NCI-H2227 (cell line): ENCODE measurements at regions not wholly inside any gene's neighbourhood (a gene's known extent, or its start where the extent isn't known, plus 50 kb on each side); places are given as distances from the start of the nearest gene placed in this dataset.

Experiments used
- DNase-seq: peaks from one replicate; lab custom pipeline; 2025; ENCODE audit not compliant: unreplicated experiment; lab: John Stamatoyannopoulos, UW

DNA sequence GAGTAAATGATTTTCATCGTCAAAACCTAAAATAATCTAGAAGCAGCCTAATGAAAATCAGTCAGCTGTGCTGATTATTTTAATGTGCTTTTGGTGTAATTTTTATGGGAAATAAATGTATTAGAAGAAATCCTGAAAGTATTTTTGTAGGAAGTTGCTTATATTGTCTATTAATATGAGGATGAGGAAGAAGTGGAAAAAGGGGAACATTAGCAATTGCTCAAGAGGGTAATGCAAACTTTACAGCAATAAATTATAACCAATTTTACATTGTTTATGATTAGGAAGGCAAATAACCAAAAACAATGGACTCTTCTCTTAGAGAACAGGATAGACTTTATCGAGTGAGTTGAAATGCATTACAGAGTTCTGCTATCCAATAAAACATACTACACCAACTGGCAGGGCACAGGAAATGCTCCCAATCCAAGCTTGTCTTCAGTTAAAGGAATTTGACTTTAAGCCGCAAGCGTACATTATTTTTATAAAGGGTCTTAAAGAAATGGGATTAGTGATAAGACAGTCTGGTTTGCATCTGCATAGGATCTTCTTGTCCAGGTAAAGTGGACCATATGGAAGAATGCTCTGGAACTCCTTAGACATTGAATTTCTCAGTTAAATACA, 374.8 kb downstream of the PDGFC start:
- DNase-seq = no peak

DNA sequence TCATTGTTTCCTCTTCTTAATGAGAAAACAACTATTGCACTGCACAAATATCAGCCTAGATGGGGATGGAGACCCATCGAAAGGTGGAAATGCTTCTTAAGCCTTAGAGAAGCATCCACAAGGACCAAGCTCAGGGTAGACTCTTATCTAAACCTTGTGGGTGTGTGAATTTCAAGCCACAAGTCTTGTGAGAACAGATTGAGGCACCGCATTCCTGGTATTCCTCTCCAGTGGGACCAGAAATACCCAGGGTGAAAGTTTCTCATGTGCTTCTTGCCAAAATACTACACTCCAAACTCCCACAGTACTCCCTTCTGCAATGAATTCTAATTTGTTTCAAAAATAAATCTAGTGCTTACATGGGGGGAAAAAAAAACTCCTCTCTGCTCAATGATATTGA, 375.6 kb downstream of the PDGFC start:
- DNase-seq = no peak

DNA sequence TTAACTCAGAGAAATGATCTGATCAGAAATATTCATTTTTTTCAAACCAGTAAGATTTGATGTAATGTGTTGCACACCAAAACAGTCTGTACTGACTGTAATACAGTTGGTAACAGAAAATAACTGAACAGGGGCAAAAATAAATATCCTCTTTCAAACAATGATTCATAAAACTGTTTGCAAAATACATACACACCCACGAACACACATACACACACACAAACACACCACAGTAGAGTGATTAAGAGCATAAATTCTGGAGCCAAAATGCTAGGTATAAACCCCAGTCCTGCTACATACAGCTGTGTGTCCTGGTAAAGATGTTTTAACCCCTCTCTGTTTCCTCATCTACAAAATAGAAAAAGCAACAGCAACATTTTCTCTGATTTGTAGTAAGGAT, 376.6 kb downstream of the PDGFC start:
- no peak for DNase-seq

DNA sequence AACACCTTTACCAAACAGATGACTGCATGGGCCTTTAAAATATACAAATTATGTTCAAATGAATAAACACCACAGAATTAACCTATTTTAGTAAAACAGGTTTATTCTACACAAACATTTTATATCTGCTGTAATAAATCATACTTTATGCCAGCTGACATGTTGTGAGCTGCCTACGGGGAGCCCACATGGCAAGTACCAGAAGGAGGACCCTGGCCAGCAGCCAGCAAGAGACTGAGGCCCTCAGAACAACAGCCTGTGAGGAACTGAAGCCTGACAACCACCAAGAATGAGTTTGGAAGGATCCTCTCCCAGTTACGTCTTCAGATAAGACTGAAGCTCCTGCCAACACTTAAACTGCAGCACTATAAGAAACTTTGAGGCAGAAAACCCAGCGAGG, 377.0 kb downstream of the PDGFC start:
- DNase-seq = no peak

DNA sequence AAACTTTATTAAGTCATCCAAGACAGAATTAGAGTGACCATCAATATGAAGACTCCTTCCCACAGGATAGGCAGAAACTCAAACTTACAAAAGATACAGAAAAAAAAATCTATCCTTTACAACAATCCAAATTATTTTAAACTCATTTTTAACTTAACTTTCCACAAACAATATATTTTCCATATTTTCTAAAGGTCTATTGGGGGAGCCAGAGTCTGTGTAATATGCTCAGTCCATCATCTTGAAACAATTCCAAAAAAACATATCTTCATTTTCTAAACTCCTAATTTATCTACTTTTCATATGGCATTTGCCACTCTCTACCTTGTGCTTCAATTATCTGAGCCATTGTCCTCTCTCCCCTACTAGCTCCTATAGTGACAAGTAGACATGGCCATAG, 378.1 kb downstream of the PDGFC start:
- DNase-seq = no peak

DNA sequence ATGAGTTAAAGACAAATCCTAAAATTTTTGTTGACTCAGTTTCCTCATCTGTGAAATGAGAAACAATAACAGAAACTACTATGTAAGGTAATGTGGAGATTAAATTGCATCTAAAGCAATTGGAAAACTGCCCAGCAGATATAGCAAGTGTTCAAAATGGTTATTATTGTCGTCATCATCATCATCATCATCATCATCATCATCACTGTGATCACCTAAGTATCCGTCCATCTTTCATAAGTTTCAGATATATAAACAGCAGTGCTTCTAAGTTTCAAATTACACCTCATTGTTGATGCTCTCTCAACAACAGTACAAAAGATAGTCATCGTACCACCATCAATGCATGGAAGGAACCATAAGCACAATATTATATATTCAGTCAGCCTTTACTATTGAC, 379.9 kb downstream of the PDGFC start:
- DNase-seq = no peak

DNA sequence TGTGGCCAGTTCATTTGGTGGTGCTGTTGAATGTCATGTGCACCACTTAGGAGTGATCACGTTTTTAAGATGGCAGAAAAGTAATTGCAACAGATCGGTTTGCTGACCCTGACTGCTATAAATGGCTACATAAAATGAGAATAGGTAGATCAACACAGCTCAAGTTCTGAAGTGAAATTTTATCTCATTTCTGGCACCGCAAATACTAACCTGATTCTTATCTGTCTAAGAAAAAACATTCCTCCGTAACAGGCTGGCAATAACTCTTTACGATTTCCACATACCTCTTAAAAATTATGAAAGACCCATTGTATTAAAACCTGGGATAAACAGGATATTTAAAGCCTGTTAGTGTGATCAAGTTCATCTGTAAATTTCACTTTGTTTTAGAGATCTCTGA, 387.5 kb downstream of the PDGFC start:
- no peak for DNase-seq

DNA sequence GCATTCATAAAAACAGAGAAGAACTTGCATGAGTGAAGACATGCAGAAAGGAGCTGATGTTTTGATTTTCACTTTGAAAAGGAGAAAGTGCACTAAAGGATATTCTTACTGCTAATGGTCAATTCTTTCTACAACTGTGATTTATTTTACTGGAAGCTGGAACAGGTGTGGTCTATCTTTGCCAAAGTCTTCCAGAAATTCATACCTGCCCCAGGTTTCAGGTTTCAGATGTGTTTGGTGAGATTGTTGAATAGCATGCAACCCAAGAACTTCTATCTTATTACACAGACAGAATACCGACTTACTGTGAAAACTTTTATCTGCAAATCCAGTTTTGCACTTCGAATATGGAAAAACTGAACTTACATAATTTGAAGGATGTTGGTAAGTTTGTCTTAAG, 388.3 kb downstream of the PDGFC start:
- DNase-seq = no peak

DNA sequence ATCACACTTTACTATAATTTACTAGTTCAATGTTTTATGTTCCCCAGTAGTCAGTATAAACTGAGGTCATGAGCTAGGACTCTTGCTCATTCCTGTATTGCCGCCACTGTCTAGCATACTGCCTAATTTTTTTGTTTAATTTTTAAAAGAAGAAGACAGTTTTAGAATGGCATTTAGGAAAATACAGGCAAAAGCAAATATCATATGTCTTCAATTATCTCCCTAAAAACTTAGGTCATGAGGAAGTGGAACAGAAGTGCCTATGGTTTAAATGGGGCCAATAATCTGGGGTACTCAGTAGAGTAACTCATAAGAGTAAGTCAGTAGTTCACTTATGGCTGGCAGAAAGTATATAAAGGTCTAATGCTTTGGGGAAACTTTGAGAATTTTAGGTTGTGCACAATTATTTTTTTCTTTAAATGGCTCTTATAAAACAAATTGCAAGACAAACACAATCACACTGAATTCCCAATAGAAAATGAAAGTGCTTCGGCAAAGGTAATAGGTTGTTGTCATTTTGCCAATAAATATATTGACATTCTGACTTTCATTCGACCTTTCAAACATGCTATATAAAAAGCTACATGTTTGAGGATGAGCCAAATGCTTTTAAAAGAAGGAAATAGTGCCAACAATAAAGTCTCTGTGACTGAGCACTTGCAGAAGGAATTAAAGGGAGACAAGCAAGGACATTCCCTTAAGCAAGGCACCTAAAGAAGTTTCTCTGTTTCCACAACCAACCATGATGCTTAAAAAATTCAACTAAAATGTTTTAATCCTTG, 390.1 kb downstream of the PDGFC start:
- DNase-seq = no peak

DNA sequence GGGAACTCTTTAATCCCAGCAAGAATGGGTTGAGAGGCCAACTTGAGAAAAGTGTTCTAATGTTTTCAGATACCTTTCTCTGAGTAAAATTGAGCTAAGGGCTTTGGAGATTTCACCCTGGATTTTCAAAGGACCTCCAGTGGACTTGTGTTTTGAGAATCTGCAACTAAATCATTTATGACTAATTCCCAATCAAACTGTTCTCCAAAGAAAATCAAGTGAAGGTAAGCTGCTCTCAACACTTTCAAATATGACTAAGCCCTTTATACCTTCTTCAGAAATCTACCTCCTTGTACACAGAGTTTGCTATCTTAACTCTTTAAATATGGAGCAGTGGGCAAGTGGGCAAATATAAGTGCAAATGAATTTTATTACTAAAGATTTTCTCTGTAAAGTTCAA, 392.9 kb downstream of the PDGFC start:
- DNase-seq = no peak

DNA sequence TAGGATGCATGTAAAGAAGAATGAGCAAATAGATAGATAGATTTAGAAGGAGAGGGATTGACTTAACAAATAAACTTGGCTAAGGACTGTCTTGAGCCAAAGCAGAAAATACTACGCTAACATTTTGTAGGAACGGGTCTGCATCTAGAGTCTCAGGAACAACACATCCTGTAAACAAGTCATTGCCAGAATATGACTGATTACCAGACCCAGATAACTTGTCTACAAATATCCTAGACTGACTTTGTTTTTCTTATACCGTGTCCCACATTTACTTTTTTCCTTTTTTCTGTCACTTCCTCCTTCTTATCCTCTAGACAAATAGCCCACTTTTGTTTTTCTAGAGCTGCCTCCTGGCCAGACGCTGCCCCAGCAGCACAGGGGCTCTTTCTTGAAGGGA, 393.6 kb downstream of the PDGFC start:
- DNase-seq = no peak

DNA sequence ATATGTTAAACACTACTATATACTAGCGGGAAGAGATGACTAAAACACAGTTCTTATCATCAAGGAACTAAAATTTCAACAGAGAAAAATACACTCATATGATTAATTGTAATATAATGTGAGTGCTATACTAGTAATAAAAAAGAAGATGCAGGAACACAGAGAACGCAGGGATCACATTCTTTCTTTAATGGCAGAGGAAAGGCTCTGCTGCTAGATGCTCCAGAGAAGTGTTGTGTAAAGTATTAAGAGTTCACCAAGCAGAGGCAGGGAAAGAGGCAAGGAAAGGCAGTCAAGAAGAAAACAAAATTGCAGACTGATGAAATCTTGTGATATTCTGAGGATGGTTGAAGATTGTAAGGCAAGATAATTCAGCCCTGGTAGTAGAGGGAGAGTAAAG, 394.7 kb downstream of the PDGFC start:
- no peak for DNase-seq

DNA sequence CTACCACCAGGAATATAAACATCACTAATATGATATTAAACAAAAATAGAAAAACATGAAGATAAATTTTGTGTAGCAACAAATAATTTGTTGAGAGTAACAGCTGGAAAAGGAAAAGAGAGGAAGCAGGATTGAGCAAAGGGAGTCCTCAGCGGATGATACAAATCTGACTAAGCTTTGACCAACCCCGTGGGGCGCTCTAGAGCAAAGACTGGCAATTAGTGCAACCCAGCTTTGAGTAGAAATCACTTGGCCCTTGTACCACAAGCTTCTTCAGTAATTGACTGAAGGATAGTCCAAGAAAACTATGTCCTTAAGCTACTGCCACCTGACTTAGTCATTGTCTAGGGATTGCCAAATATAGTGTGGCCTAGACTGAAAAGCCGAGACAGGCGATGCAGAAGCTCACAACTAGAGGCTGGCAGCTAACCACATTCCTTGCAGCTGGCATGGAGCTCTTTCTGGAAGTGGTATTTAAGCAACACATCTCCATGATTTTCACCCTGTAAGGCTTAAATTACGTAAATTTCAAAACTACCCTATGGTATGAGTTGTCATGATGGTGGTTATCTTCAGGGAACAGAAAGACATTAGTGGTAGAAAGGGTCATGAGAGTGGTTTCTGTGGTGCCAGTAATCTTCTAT, 396.0 kb downstream of the PDGFC start:
- no peak for DNase-seq

DNA sequence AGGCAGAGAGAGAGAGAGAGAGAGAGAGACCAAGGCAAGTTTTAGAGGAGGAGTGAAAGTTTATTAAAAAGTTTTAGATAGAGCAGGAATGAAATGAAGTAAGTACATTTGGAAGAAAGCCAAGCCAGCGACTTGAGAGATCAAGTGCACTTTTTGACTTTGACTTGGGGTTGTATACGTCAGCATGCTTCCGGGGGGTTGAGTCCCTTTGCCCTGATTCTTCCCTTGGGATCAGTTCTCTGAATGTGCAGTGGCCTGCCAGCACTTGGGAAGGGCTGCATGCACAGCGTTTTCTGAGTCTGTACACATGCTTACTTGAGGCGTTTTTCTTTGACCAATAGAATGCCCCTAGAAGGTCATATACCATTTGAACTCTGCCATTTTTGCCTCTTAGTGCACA, 400.5 kb downstream of the PDGFC start:
- DNase-seq = no peak

DNA sequence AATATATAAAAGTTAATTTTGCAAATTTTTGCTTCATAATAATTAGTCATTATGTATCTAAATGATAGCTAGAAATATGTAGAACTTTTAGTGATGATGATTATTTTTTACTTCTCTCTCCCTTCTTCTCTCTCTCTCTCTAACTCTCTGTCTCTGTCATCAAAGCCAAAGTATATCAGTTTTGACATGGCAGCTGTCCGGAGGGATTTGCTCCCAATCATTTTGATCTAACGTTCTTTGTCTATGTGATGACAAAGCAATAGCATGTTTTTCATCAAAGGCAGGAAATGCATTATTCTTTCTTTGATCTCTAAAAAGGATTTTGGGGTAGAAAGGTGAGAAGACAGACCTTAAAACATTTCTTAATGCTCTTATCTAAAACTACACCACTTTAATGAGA, 402.1 kb downstream of the PDGFC start:
- DNase-seq = no peak

DNA sequence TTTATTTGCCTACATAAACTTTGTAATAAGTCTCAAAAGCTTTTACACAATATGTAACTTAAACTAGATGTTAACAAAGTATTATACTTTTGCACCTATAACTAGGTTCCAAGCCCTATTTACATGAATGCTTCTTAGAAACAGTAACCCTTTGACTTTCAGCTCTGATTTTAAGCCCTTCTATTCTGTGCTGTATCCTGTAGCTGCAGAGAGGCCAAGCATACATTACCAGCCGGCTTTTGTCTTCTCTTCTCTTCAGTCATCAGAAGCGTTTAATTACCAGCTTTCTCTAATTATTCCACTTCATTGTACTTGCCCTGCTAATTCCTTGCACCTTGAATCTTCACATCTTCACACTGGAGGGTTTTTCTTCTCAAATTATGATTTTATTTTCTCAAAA, 403.1 kb downstream of the PDGFC start:
- no peak for DNase-seq

DNA sequence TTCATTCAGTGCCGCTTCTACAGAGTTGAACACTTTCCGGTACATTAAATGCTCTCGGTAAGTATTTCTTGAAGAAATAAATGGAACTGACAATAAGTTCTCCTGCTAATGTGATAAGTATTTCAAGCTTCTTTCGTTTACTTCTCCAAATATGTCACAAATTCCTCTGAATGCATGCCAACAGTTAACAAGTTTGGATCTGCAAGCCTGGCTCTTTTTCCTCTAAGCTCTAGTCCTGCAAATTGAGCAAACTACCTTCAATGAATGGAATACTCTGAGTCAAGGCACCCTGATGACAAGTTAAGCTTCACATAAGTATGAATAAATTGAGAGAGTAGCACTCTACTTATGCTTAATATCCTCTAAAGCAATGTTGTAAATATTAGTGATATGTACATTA, 403.6 kb downstream of the PDGFC start:
- no peak for DNase-seq

DNA sequence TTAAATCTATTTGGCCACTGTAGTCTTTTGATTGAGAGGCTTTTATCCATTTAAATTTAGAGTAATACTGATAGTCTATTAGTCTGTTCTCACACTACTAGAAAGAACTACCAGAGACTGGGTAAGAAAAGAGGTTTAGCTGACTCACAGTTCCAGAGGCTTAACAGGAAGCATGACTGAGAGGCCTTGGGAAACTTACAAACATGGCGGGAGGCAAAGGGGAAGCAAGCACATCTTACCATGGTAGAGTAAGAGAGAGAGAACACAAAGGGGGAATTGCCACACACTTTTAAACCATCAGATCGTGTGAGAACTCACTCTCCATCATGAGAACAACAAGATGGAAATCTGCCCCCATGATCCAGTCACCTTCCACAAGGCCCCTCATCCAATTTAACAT, 410.9 kb downstream of the PDGFC start:
- DNase-seq = no peak

DNA sequence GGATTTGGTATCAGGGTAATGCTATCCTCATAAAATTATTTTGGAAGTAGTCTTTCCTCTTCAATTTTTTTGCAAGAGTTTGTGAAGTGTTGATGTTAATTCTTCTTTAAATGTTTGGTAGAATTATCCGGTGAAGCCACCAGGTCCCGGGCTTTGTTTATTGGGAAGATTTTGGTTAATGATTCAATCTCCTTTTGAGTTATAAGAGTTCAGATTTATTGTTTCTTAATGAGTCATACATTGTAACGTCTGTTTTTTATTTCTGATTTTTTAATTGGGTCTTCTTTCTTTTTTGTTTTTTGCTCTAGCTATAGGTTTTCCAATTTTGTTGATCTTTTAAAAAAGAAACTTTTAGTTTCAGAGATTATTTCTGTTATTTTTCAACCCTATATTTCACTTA, 412.3 kb downstream of the PDGFC start:
- no peak for DNase-seq

DNA sequence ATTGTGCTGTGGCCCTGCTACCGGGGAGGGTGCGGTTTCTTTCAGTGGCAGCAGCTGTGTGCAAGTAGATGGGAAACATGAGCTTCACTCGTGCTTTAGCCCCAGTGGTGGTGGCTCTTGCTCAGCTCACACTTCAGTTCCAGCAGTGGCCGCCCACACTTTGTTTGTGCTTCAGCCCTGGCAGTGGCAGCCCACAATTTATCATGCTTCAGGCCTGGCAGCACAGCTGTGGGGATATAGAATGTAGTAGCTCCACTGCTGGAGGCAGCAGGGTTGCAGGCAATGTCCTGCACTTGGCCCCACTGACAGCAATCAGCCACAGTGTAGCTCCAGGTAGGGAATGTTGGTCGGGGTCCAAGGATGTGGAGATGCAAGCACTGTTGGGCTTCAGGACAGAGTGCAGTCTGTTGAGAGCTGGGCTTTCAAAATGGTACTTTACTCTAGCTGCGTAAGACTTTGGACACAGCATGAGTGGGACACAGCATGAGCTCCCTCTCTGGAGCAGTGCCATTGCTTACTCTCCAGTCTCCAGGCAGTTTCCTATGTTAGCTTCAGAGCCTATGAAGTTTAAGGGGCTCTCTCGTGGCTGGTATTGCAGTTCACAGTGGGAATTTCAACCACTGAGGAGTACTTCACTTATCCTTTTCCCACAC, 413.1 kb downstream of the PDGFC start:
- no peak for DNase-seq

DNA sequence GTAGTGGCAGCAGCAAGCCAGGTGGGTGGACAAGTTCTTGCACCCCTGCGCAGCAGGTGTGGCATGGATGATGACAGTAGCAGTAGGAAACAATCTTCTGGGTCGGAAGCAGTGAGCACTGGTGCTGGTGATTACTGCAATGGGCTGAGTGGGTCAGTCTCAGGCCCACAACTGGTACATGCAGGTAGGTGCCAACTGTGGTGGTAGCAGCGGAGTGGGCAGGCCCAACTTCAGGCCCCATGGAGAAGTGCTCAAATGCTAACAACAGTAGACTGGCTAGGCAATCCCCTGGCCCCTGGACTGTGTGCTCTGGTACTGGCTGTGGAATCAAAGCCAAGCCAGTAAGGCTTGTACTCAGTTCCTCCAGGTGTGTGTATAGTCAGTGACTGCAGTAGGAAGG, 413.7 kb downstream of the PDGFC start:
- no peak for DNase-seq

DNA sequence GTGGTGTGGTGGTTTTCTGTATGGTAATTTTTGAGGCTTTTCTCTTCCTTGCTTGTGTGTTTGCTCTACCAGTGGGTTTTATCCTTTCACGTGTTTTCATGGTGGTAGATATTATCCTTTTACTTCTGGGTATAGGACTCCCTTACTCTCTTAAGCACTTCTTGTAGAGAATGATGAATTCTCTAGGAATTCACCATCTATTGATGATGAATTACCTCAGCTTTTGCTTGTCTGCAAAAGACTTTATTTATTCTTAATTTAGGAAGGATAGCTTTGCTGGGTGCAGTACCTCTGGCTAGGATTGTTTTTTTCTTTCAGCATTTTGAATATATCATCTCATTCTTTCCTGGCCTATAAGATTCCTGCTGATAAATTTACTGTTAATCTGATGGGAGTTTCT, 415.3 kb downstream of the PDGFC start:
- DNase-seq = no peak
